HG03135 (cell line): ENCODE measurements at regions not wholly inside any gene's neighbourhood (a gene's known extent, or its start where the extent isn't known, plus 50 kb on each side); places are given as distances from the start of the nearest gene placed in this dataset.

Experiments
- ATAC-seq: cut with Tn5 transposase; IDR thresholded peaks from one replicate; pipeline ENCODE4 v1.9.1; 2021; ENCODE audit warnings: mild to moderate bottlenecking, moderate library complexity; ENCODE audit not compliant: unreplicated experiment

- ATAC-seq, result no peak
These were observed 59.8 kb downstream of the SOX11 start for GRCh38 chr2:5751873-5752482.

GRCh38 chr2:5756272-5756671 is 64.1 kb downstream of the SOX11 start:
- no peak for ATAC-seq

GRCh38 chr2:5758346-5758745 is 66.2 kb downstream of the SOX11 start:
- no peak for ATAC-seq

- no peak for ATAC-seq
These were observed 67.8 kb downstream of the SOX11 start for GRCh38 chr2:5759949-5760348.

GRCh38 chr2:5763531-5763930 is 71.3 kb downstream of the SOX11 start:
- ATAC-seq, result no peak

GRCh38 chr2:5764041-5764440 is 71.9 kb downstream of the SOX11 start:
- ATAC-seq, result no peak

GRCh38 chr2:5766056-5766455 is 73.9 kb downstream of the SOX11 start:
- ATAC-seq, result no peak

- ATAC-seq, result no peak
These were observed 74.4 kb downstream of the SOX11 start for GRCh38 chr2:5766561-5766960.

GRCh38 chr2:5777131-5777535 is 84.9 kb downstream of the SOX11 start:
- no peak for ATAC-seq

GRCh38 chr2:5781679-5782078 is 89.5 kb downstream of the SOX11 start:
- ATAC-seq, result no peak

GRCh38 chr2:5782103-5782502 is 89.9 kb downstream of the SOX11 start:
- ATAC-seq, result no peak

GRCh38 chr2:5788447-5788846 is 96.3 kb downstream of the SOX11 start:
- ATAC-seq, result no peak

- no peak for ATAC-seq
These were observed 99.2 kb downstream of the SOX11 start for GRCh38 chr2:5791371-5791770.

- no peak for ATAC-seq
These were observed 101.8 kb downstream of the SOX11 start for GRCh38 chr2:5794012-5794411.

GRCh38 chr2:5798084-5798483 is 105.9 kb downstream of the SOX11 start:
- ATAC-seq, result no peak

- ATAC-seq, result no peak
These were observed 107.2 kb downstream of the SOX11 start for GRCh38 chr2:5799348-5799747.

GRCh38 chr2:5803547-5803946 is 111.4 kb downstream of the SOX11 start:
- no peak for ATAC-seq

- no peak for ATAC-seq
These were observed 126.9 kb downstream of the SOX11 start for GRCh38 chr2:5818961-5819600.

GRCh38 chr2:5824126-5824525 is 131.9 kb downstream of the SOX11 start:
- ATAC-seq, result no peak

GRCh38 chr2:5825686-5826085 is 133.5 kb downstream of the SOX11 start:
- ATAC-seq, result no peak

- ATAC-seq, result no peak
These were observed 134.9 kb downstream of the SOX11 start for GRCh38 chr2:5826979-5827655.

- no peak for ATAC-seq
These were observed 142.3 kb downstream of the SOX11 start for GRCh38 chr2:5834501-5834900.
